H54 (cell line): ENCODE measurements at regions not wholly inside any gene's neighbourhood (a gene's known extent, or its start where the extent isn't known, plus 50 kb on each side); places are given as distances from the start of the nearest gene placed in this dataset.

Experiments
- DNase-seq: peaks from one replicate; pipeline ENCODE4 v3.0.0; 2011; ENCODE audit warnings: low spot score, mixed read lengths; ENCODE audit not compliant: insufficient read length
- FAIRE-seq: peaks from 3 replicates; lab custom pipeline; 2011; peaks lifted over from hg19 to GRCh38; lab: Jason Lieb, UNC
- POLR2A ChIP-seq: IDR thresholded peaks from 2 replicates; pipeline ENCODE4 v1.6.1; 2011; ENCODE audit warnings: low read depth, mild to moderate bottlenecking, low read length

- DNase-seq, result no peak
- FAIRE-seq, result no peak
- TF ChIP-seq POLR2A, result no peak
Observed at GRCh38 chr5:30041291-30041690, 1152.2 kb upstream of the CDH6 start.

- FAIRE-seq (peak; percentile 96), DNase-seq (peak; percentile 33)
- TF ChIP-seq POLR2A, result no peak
Observed at GRCh38 chr5:30040488-30041118, 1152.9 kb upstream of the CDH6 start.

- FAIRE-seq, result no peak
- no peak for TF ChIP-seq POLR2A
- DNase-seq, result no peak
Observed at GRCh38 chr5:30039379-30039778, 1154.1 kb upstream of the CDH6 start.

GRCh38 chr5:30034870-30035269 is 1158.6 kb upstream of the CDH6 start:
- TF ChIP-seq POLR2A, result no peak
- DNase-seq, result no peak
- FAIRE-seq, result no peak

- DNase-seq (no peak), FAIRE-seq (no peak)
- TF ChIP-seq POLR2A, result no peak
Observed at GRCh38 chr5:30030101-30030500, 1163.4 kb upstream of the CDH6 start.

- FAIRE-seq, result no peak
- TF ChIP-seq POLR2A, result no peak
Observed at GRCh38 chr5:30001826-30002225, 1191.7 kb upstream of the CDH6 start.

GRCh38 chr5:30000231-30000630 is 1193.3 kb upstream of the CDH6 start:
- DNase-seq (no peak), FAIRE-seq (no peak)
- TF ChIP-seq POLR2A, result no peak

More at GRCh38 chr5:30001826-30002225, 1191.7 kb upstream of the CDH6 start:
- DNase-seq, result no peak

- FAIRE-seq, result no peak
- no peak for TF ChIP-seq POLR2A
Observed at GRCh38 chr5:29995154-29995553, 1198.3 kb upstream of the CDH6 start.

GRCh38 chr5:29994519-29994918 is 1199.0 kb upstream of the CDH6 start:
- no peak for DNase-seq
- FAIRE-seq, result no peak

More at GRCh38 chr5:29995154-29995553, 1198.3 kb upstream of the CDH6 start:
- no peak for DNase-seq

GRCh38 chr5:29993286-29993685 is 1200.2 kb upstream of the CDH6 start:
- DNase-seq (no peak), FAIRE-seq (no peak)

More at GRCh38 chr5:29994519-29994918, 1199.0 kb upstream of the CDH6 start:
- no peak for TF ChIP-seq POLR2A

GRCh38 chr5:29992248-29992647 is 1201.2 kb upstream of the CDH6 start:
- no peak for FAIRE-seq
- no peak for TF ChIP-seq POLR2A
- no peak for DNase-seq

More at GRCh38 chr5:29993286-29993685, 1200.2 kb upstream of the CDH6 start:
- TF ChIP-seq POLR2A, result no peak

GRCh38 chr5:29990681-29991080 is 1202.8 kb upstream of the CDH6 start:
- no peak for TF ChIP-seq POLR2A
- DNase-seq (no peak), FAIRE-seq (no peak)

- TF ChIP-seq POLR2A, result no peak
- no peak for DNase-seq
- FAIRE-seq, result no peak
Observed at GRCh38 chr5:29984156-29984540, 1209.3 kb upstream of the CDH6 start.

GRCh38 chr5:29983528-29984155 is 1209.8 kb upstream of the CDH6 start:
- TF ChIP-seq POLR2A, result no peak
- no peak for DNase-seq
- no peak for FAIRE-seq

GRCh38 chr5:29982457-29982856 is 1211.0 kb upstream of the CDH6 start:
- TF ChIP-seq POLR2A, result no peak
- FAIRE-seq (no peak), DNase-seq (no peak)
